KMS-11 (cell line): ENCODE measurements at regions not wholly inside any gene's neighbourhood (a gene's known extent, or its start where the extent isn't known, plus 50 kb on each side); places are given as distances from the start of the nearest gene placed in this dataset.

ENCODE experiments used
- H2AFZ ChIP-seq: fragments of 200-600 bp; sonication (generic); 2 replicates; pipeline ENCODE4 v1.6.1; 2016; ENCODE audit warnings: antibody characterized with exemption, mixed run types, low read depth
- H3K27ac ChIP-seq: fragments of 200-600 bp; sonication (generic); 2 replicates; pipeline ENCODE4 v1.6.1; 2016; ENCODE audit warnings: mild to moderate bottlenecking, mixed run types
- H3K27me3 ChIP-seq: fragments of 200-600 bp; sonication (generic); 2 replicates; pipeline ENCODE4 v1.6.1; 2017; ENCODE audit warnings: mild to moderate bottlenecking, low read depth, mixed run types, moderate library complexity; ENCODE audit not compliant: insufficient read depth
- H3K36me3 ChIP-seq: fragments of 200-600 bp; sonication (generic); 2 replicates; pipeline ENCODE4 v1.6.1; 2017; ENCODE audit warnings: mild to moderate bottlenecking, mixed run types; ENCODE audit not compliant: insufficient read depth
- H3K4me1 ChIP-seq: fragments of 200-600 bp; sonication (generic); 2 replicates; pipeline ENCODE4 v1.6.1; 2016; ENCODE audit warnings: mild to moderate bottlenecking, low read depth, mixed run types; ENCODE audit not compliant: poor library complexity, severe bottlenecking
- H3K4me2 ChIP-seq: fragments of 200-600 bp; sonication (generic); 2 replicates; pipeline ENCODE4 v1.7.0; 2016; ENCODE audit warnings: mild to moderate bottlenecking, mixed run types
- H3K4me3 ChIP-seq: fragments of 200-600 bp; sonication (generic); IDR thresholded peaks from 2 replicates; pipeline ENCODE4 v1.6.1; 2017; ENCODE audit warnings: low read depth, low read length, mixed read lengths; ENCODE audit not compliant: insufficient read depth
- H3K79me2 ChIP-seq: fragments of 200-600 bp; sonication (generic); 2 replicates; pipeline ENCODE4 v1.6.1; 2016; ENCODE audit warnings: low read depth, mixed run types; ENCODE audit not compliant: insufficient read depth
- H3K9ac ChIP-seq: fragments of 200-600 bp; sonication (generic); 2 replicates; pipeline ENCODE4 v1.6.1; 2016; ENCODE audit warnings: mild to moderate bottlenecking, mixed run types
- H4K20me1 ChIP-seq: fragments of 200-600 bp; sonication (generic); 2 replicates; pipeline ENCODE4 v1.6.1; 2016; ENCODE audit warnings: mild to moderate bottlenecking, mixed run types; ENCODE audit not compliant: insufficient read depth
- CTCF ChIP-seq: fragments of 200-600 bp; sonication (generic); conservative IDR thresholded peaks from 2 replicates; pipeline ENCODE4 v1.6.1; 2017; ENCODE audit warnings: low read depth, mild to moderate bottlenecking, antibody characterized with exemption, low read length, moderate library complexity, mixed read lengths

GRCh38 chr4:84032372-84032771 is 466.7 kb downstream of the NKX6-1 start:
- Histone ChIP-seq H3K79me2 (no peaks in the 10 kb centered on the region), H4K20me1 (no peaks in the 10 kb centered on the region), H3K4me1 (peaks cover 29% of the 10 kb centered on the region), H3K27ac (peak overlapping the region; percentile 16; the same call in 1 of the 2 replicates), H3K9ac (0 out of 2 replicates have a peak overlapping the region, but pooled peaks have one; percentile 3), H3K4me2 (peak overlapping the region; percentile 26; the same call in 1 of the 2 replicates), H2AFZ (peak overlapping the region; percentile 6; the same call in 1 of the 2 replicates), H3K27me3 (no peaks in the 10 kb centered on the region), H3K4me3 (no peak overlapping the region), H3K36me3 (no peaks in the 10 kb centered on the region)
- no peak for TF ChIP-seq CTCF

GRCh38 chr4:84031401-84031800 is 467.7 kb downstream of the NKX6-1 start:
- Histone ChIP-seq H3K27me3 (no peaks in the 10 kb centered on the region), H3K4me1 (peaks cover 29% of the 10 kb centered on the region), H3K36me3 (no peaks in the 10 kb centered on the region), H3K9ac (no peak overlapping the region), H2AFZ (no peak overlapping the region), H3K79me2 (no peaks in the 10 kb centered on the region), H3K27ac (peak overlapping the region; percentile 16; the same call in 1 of the 2 replicates), H3K4me2 (peak overlapping the region; percentile 26; the same call in 1 of the 2 replicates), H3K4me3 (no peak overlapping the region), H4K20me1 (no peaks in the 10 kb centered on the region)
- TF ChIP-seq CTCF = no peak

GRCh38 chr4:84028340-84028739 is 470.8 kb downstream of the NKX6-1 start:
- Histone ChIP-seq H3K27ac (no peak overlapping the region), H3K4me3 (no peak overlapping the region), H3K27me3 (no peaks in the 10 kb centered on the region), H3K9ac (no peak overlapping the region), H3K36me3 (no peaks in the 10 kb centered on the region), H3K79me2 (no peaks in the 10 kb centered on the region), H3K4me2 (no peak overlapping the region), H4K20me1 (no peaks in the 10 kb centered on the region), H3K4me1 (peaks cover 27% of the 10 kb centered on the region), H2AFZ (no peak overlapping the region)
- TF ChIP-seq CTCF = no peak

GRCh38 chr4:84024405-84024804 is 474.7 kb downstream of the NKX6-1 start:
- H3K27ac ChIP-seq = no peak overlapping the region
- no peak for TF ChIP-seq CTCF

More at GRCh38 chr4:84024405-84024804, 474.7 kb downstream of the NKX6-1 start:
- Histone ChIP-seq H3K9ac (no peak overlapping the region), H3K79me2 (no peaks in the 10 kb centered on the region), H2AFZ (no peak overlapping the region), H3K4me3 (no peak overlapping the region), H4K20me1 (no peaks in the 10 kb centered on the region), H3K4me2 (no peak overlapping the region), H3K27me3 (no peaks in the 10 kb centered on the region), H3K4me1 (no peaks in the 10 kb centered on the region), H3K36me3 (no peaks in the 10 kb centered on the region)
